OCI-LY7 (cell line): ENCODE measurements at regions not wholly inside any gene's neighbourhood (a gene's known extent, or its start where the extent isn't known, plus 50 kb on each side); places are given as distances from the start of the nearest gene placed in this dataset.

Source experiments
- EZH2phosphoT487 ChIP-seq: fragments of 200-600 bp; sonication (generic); IDR thresholded peaks from 2 replicates; pipeline ENCODE4 v1.6.1; 2018; ENCODE audit warnings: low read depth, borderline replicate concordance, mild to moderate bottlenecking, mixed run types, antibody characterized with exemption, low read length, moderate library complexity, mixed read lengths
- TF ChIP-seq, protein P1 (sequence below): fragments of 200-600 bp; sonication (generic); conservative IDR thresholded peaks from 2 replicates; pipeline ENCODE4 v1.5.1; 2014; ENCODE audit warnings: mild to moderate bottlenecking, antibody characterized with exemption, low read length, moderate library complexity, mixed read lengths

DNA sequence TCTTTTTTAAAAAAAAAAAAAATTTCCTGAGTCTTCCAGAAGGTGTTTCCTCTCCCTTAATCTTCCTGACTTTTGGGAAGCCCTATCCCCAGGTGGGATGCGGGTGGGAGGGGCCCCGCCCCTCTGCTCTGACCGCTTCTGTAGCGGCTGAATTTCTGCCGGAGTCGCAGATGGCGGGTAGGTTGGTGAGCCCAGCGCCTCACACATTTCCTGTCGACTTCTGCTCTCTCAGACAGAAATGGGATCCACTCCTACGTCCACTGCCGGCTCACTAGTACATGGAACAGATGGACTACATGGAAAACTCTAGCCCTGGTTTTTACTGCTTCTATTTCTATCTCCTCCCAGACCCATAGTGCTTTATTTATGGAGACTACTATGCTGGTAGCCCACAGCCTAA, 90.9 kb downstream of the NEUROD6 start:
- TF ChIP-seq, protein P1, sequence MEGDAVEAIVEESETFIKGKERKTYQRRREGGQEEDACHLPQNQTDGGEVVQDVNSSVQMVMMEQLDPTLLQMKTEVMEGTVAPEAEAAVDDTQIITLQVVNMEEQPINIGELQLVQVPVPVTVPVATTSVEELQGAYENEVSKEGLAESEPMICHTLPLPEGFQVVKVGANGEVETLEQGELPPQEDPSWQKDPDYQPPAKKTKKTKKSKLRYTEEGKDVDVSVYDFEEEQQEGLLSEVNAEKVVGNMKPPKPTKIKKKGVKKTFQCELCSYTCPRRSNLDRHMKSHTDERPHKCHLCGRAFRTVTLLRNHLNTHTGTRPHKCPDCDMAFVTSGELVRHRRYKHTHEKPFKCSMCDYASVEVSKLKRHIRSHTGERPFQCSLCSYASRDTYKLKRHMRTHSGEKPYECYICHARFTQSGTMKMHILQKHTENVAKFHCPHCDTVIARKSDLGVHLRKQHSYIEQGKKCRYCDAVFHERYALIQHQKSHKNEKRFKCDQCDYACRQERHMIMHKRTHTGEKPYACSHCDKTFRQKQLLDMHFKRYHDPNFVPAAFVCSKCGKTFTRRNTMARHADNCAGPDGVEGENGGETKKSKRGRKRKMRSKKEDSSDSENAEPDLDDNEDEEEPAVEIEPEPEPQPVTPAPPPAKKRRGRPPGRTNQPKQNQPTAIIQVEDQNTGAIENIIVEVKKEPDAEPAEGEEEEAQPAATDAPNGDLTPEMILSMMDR: no peak
- TF ChIP-seq EZH2phosphoT487: no peak
